Prostate gland (tissue), 2 donors: ENCODE measurements at regions not wholly inside any gene's neighbourhood (a gene's known extent, or its start where the extent isn't known, plus 50 kb on each side); places are given as distances from the start of the nearest gene placed in this dataset.

ENCODE experiments used
- CTCF ChIP-seq, 4 experiments: fragments of 200-600 bp in 2 of 4; fragments of 450-650 bp in 2 of 4; sonication (generic) in 2 of 4; IDR thresholded peaks; 1 replicate in 3 of 4; 2 replicates in 1 of 4; pipeline ENCODE4 v1.5.1; 2016 to 2019; ENCODE audit warnings: antibody characterized with exemption in 4 of 4, mild to moderate bottlenecking in 2 of 4, moderate library complexity in 2 of 4
- POLR2AphosphoS5 ChIP-seq: sonication (generic); formaldehyde crosslinking; IDR thresholded peaks from one replicate; pipeline ENCODE4 v1.6.1; 2017; ENCODE audit warnings: antibody characterized with exemption

GRCh38 chr17:33434841-33435240 is 141.7 kb upstream of the ASIC2 start:
- TF ChIP-seq CTCF (IDR thresholded peaks at IDR 0.05) (no peak), POLR2AphosphoS5 (no peak)
